IPS DF 4.7 (cell line): ENCODE measurements at regions not wholly inside any gene's neighbourhood (a gene's known extent, or its start where the extent isn't known, plus 50 kb on each side); places are given as distances from the start of the nearest gene placed in this dataset.

Experiments used
- DNase-seq: peaks from one replicate; pipeline ENCODE4 v3.0.0-alpha.2; 2013; ENCODE audit warnings: low spot score; ENCODE audit errors: extremely low read depth

DNA sequence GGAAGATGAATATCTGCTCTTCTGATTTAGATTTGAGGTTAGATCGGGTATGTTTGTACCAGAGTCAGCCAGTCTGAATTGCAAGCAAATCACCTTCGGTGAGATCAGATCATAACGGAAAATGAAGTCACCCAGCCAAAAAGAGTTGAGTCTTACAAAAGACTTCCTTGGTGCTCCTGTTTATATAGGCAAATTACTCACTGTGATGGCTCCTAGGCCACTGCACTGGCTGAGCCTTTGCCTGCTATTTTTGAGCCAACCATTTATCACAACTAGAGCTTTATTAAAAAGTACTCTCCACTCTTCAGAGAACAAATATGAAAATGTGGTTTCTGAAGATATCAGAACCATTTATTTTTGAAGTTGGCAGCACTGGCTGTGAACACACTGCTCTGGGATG lies 277.7 kb upstream of the PCSK5 start:
- DNase-seq: no peak

DNA sequence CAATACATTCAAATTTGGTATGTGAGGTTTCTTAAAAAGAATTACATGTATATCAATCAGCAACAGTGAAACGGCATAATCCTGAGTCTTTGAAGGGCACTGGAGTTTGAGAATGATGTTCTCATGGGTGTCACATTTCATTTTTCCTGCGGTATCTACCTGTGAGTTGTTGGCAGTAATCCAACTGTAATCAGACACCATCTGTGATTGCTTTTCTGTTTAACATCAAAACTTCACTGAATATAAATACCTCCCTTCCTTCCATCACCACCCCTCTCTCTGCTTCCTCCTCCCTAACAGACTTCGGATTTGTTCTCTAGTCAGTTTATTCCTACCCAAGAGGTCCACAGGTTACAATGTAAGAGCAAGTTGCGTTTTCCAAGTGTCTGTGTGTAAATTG lies 275.2 kb upstream of the PCSK5 start:
- no peak for DNase-seq

DNA sequence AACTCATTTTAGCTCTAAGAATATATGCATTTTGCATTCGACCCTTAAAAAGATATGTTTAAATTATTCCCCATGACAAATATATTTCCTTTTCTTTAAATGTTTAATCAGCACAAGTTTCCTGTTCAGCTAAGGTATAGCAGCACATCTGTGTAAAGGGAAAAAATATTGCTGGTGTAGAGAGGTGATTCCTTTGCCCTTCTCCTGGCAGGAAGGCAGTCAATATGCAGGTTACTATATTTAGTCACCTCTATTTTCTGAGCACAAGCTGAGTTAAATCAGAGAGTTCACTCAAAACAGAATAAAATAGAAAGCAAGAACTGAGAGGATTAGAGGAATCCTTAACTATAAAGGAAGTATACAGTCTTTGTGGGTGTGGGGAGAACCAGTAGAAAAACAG lies 274.4 kb upstream of the PCSK5 start:
- no peak for DNase-seq

DNA sequence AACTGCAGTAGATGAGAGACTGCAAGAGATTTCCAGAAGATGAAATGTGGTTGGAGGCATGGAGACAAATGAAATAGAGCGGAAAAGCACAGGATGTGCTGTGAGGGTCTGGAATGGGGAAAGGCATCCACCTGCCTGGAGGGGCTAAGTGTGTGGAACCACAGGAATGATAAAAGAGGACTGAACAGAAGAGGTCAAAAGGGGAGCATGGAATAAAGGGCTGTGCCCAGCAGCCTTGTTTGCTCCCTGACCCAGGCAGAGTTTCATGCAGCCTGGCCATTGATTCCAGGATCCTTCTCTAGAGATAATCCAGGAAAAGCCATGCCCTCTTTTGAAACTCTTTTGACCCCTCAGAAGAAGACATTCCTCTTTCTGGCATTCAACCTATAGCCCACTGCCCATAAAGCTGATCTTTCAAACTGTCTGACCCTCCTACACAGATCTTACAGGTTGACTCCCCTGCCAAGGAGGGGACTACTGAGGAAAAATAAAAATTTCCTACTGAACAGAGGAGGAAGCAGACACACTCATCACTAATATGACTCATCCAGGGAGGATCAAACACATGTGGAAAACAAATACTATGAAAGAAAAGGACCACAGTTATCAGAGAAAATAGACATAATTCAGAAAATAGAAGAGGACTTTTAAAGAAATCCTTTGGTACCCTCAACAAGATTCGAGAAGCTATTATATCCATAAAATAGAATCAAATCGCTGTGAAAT lies 273.5 kb upstream of the PCSK5 start:
- DNase-seq: no peak

DNA sequence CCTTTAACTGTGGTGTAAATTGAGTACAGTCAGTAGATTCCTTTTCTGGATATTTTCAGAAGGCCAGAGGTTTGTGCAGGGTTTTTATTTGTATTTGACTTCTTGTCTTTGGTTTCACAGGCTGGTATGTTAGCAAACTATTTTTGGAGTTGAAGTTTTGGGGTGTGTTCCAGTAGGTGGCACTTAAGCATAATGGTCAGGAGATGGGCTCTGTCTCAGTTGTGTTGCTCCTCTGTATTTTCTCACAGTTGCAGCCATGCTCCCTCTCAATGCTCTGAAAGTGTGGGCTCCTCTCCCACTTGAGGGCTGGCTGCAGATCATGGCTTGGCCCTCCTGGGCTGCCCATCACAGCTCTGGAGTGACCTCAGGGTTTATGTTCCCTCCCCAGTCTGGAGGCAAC lies 267.0 kb upstream of the PCSK5 start:
- no peak for DNase-seq

DNA sequence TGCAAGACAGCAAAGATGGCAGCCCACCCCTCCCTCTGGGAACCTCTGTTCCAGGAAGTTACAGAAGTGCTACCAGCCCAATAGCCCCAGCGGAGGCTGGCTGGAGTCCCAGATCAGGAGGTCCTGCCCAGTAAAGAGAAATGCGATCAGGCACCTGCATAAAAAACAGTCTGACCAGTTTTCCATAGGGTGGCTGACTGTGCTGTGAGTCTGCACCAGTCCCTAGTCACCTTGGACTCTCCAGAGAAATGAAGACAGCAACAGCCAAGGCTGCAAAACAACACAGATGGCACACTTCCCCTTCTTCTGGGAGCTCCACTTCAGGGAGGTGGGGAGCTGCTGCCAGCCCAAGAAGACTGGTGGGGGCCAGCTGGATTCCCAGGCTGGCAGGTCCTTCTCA lies 265.5 kb upstream of the PCSK5 start:
- DNase-seq: no peak

DNA sequence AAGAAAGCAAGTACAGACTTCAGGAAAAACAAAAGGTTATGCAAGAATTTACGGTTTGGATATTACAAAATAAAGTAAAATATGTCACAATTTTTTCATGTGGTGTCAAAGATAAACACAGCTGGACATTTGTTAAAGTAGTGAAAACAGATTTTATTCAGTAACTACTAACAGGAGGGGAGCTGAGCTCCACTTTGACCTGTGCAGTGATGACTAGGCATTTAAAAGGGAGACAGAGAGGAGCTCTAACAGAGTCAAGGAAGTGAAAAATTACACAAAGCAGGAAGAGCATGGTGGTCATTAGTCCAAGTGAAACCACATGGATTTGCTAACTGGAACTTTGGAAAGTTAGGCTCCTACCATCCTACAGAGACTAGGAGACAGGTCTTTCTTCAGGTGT lies 263.6 kb upstream of the PCSK5 start:
- DNase-seq: no peak

DNA sequence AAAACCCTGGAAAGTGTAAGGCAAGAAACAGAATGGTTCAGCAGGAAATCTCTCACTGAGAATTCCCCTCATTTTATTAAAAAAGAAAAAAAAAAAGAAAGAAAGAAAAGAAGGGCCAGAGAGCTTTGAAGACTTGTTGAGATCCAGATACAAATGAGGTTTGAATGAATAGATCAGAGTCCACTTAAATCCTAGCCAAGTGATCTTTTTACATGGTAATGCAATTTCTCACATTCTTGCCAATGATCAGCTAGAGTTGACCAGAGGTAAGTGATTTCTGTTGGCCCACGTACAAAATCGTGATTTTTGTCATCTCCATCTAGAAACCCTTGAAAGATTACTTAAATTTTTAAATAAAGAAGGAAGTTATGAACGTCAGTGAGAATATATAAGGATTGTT lies 261.5 kb upstream of the PCSK5 start:
- no peak for DNase-seq

DNA sequence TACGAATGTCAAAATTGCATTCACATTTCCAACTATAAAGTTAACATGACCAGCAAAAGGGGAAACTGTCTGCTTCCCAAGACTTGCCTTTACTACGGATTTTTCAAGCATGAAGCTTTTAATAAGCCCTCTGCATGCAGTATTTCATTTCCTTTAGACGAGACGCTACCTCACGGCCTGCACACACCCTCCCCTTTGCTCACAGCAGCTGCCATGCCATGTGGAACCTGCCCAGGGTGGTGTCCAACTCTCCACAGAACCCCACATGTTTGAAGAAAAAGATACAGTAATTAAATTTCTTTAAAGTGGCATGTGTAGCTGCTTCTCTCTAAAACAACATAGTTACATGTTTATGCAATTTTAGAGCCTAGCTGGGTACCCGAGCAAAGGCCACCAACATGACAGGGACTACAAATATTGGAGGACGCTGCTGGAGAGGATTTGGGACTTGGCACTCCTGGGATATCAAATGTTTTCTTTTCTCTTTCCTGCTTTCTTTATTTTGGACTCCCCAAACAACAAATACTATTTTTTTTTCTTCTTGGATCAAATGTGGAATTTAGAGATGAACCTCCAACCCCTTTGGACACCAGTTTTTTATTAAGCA lies 256.9 kb upstream of the PCSK5 start:
- no peak for DNase-seq

DNA sequence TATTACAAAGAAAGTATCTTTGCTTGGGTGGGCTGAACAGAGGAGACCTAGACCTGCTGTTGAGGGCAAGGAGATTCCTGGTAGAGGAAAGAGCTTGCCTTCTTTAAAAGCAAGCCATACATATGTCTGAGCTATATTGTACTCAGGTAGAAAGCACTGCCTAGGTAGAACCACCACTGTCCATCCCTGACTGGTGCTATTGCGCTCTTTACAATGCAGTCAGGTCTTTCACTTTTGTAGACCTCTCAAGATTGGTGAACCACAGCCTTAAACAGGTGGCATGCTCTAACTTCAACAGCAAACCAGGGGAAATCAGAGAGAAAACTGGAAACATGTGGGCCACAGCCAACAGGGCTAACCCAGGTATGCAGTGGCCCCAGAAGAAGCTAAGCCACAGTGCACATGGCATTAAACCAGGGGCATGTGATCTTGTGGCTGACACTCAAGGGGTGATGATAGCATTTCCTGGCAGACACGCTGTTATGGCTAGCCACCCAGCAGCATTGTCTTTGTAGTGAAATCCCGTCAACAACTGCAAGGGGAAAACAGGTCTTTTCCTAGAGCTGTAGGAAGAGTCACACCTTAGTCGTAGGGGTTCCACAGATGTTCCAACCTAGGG lies 253.9 kb upstream of the PCSK5 start:
- DNase-seq: no peak

DNA sequence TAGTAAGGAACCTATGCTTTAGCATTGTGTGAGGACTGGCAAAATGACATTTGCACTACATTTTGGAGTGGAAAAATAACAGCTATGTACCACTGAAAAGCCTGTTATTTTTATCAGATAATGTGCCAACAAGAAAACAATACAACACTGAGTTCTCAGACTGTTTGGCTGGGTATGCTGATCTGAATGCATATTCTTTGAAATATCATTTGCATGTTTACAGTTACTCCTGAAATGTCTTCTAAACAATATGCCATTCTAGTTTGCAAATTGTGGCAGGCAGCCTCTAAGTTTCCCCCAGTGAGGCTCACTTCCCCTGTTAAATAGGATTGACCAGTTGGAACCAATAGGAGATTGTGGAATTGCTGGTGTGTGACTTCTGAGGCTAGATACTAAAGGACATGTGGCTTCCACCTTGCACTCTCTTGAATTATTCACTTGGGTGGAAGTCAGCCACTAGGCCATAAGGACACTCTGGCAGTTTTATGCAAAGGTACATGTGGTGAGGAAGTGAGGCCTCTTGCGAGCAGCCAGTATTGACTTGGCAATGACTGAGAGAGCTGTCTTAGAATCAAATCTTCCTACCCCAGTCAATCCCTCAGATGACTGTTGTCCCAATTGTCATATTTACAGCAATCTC lies 250.4 kb upstream of the PCSK5 start:
- DNase-seq: no peak

DNA sequence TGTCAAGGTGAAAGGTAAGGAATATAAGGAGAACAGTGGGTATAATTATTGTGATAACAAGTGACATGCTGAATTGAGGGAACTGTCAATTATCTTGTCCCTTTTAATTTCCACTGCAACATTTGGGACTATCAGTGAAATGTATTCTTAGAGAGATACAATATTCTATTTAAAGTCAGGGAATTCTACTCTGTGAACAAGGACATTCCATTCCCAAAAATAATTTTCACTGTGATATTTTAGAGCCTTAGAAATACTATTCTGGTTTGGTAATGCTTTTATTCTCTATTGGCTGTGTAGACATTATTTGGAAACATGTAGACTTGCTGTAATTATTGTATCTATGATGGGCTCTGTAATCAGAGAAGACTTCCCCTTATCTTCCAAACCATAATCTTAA lies 248.0 kb upstream of the PCSK5 start:
- DNase-seq: no peak

DNA sequence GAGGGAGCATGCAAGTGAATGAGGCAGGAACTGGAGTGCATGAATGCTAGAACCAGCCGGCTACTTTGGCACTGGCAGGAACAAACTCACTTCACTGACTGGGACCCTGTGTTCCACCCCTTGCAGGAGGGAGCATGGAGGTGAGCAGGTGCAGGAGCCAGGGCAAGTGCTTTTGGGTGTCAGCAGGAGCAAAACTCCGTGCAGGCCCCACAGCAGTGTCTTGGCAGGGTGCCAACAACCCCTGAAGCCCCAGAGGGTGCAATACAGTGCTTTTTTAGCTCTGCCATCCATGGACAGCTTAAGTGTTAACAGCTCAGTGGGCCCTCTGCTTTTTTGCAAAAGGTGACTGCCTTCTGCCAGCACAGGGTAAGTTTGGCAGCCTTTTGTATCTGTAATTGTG lies 245.8 kb upstream of the PCSK5 start:
- no peak for DNase-seq

DNA sequence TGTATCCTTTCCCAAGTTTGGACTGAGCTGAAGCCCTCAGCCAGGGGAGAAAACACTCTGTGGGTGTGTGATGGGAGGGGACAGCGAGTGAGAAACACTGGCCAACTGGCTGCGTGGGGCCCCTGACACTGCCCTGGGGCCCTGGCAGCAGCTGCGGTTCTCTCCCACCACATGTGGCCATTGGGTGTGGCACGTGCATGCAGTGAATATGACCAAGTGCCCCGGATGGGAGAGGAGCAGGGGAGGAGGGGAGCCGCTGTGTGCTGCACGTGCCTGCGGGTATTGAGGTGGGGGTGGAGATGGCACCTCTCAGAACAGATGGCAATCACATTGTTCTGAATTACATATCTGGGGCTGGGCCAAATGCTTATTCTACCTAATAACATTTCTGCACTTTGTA lies 242.4 kb upstream of the PCSK5 start:
- DNase-seq: no peak

DNA sequence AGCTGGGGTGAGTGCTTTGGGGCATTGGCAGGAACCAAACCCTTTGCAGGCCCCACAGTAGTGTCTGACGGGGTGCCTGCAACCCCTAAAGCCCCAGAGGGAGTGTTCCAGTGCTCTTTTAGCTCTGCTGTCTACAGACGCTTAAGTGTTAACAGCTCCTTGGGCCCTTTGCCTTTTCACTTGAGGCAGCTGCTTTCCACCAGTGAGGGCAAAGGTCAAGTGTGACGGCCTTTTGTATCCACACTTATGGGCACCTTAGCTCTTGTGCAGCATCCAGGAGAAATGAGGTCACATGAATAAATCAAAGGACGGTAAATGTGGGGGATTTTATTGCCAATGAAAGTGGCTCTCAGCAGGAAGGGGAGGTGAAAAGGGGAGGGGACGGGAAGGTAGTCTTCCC lies 241.4 kb upstream of the PCSK5 start:
- DNase-seq: no peak

DNA sequence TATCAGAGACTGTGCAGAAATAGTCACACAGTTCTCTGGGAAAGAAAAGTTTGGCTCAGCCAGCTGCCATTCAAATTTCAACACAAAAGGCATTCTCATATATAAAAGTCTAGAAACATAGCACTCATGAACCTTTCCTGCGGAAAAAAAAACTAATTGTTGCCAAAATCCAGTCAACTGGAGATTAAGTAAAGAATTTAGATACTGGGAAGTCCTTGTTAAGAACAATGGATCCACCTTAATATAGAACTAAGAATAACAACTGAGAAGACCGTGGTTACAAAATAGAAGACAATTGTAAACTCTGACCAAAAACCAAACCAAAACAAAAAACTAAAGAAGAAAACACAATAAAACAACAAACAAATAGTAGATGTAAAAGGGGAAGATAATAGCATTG lies 238.8 kb upstream of the PCSK5 start:
- DNase-seq: no peak

DNA sequence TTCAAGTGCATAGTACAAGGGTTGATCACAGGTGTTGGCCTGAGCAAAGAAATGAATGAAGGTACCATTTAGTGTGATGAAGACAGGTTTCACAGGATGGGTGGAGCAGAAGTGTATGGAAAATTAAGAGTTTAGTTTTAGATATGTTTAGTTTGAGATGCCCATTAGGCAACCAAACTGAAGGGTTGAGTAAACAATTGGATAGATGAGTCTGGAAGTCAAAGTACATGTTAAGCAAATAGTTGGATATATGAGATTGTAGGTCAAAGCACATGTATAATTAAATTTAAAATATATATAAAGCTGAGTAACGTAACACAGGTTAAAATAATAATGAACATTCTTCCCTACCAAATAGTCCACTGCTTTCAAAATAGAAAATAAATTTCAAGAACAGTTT lies 237.1 kb upstream of the PCSK5 start:
- DNase-seq: no peak

DNA sequence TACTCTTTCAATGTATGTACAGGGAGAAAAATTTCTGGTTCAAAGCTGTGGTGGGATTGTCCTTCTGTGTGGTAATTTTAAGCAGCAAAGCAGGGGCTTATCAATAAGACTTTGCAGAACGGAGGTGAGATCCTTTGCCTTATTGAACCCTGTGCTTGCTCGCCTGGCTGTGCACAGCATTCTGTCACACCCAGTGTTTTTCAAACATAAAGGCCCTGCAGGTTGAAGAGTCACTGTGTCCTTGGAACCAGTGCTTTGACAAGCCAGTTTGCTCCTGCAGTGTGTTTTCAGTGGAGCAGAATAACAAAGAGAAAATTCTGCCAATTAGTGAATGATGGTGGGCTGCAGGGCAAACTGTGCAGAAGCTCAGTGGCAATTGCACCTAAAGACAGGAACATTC lies 236.7 kb upstream of the PCSK5 start:
- no peak for DNase-seq

DNA sequence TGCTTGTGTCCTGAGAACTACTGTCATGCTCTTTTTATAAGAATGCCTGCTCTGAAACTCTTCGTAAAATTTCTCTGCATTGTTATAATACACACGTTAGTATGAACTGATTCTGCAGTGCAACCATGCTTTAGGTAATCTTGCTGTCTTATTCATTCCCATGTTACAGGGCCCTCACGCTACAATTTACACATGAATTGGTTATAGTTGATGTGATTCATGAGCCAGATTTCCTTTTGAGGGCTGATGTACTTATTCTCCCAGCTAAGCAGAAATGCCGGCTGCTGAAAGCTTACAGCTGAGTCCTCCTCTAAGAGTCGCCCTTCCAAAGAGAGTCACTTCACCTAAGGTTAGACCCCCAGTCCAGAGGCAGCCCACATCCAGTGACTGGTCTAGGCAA lies 233.5 kb upstream of the PCSK5 start:
- no peak for DNase-seq

DNA sequence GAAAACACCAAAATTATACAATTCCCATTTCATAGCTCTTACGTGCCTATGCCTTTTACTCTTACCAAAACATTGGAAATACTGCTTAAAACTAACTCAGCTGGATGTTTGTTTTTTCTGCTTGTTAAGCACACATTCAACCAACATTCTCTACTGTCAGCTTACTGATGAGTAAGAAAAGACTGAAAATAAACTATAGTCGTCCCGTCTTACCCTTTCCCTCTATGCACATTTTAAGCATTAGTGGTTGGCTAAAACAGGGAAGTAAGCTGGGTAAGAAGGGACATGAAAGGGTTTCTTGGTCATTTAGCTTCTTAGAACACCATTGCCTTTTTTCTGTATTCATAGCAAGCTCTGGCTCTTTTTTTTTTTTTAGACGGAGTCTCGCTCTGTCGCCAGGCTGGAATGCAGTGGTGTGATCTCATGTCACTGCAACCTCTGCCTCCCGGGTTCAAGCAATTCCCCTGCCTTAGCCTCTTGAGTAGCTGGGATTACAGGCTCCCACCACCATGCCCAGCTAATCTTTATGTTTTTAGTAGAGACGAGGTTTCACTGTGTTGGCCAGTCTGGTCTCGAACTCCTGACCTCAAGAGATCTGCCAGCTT lies 232.1 kb upstream of the PCSK5 start:
- no peak for DNase-seq

DNA sequence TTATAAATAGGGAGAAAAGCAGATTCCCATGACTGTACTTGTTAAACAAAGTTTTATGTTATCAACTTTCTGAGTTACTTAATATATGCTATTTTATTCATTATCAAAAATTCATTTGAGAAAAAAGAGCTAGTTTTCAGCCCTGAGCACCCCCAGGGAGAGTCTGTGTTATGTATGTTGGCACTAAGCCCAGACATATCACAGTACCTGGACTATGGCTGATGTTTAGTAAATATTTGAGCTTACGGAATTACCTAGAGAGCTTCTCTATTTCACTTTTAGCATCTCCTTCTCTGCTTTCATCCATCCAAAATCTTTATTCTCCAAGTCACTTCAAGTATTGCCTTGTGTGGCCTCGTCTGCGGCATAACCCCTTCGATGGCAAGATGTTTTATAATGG lies 225.9 kb upstream of the PCSK5 start:
- DNase-seq: no peak

DNA sequence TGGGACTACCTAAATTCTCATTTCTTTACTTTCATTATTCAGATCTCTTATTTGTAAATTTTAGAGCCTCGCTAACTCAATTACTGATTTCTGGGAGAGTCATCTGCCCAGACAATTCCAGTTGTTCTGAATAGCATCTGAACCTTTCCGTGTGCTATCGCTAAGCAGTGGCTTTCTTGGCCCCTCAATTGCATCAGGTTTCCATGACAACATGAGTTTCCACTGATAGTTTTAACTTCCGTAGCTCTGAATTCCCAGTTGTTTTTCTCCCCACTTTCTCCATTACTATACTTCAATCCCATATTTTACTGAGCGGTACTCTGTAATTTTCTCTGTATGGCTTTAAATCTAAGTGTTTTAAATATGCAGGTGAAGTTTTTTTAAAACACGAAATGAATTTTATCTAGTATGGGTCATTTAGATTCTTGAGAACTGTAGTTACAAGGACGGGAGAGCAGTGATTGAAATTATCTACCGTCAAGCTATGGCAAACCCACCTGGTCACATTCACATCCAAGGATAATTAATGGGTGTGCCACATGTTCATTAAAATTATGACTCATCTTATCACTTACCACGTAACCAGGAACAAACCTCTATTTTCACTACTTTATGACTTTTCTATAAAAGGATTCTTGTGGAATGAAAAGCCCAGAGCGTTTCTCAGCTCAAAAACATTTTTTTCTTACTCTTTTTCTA lies 223.5 kb upstream of the PCSK5 start:
- no peak for DNase-seq
